ENCODE measurements at regions not wholly inside any gene's neighbourhood (a gene's known extent, or its start where the extent isn't known, plus 50 kb on each side); places are given as distances from the start of the nearest gene placed in this dataset.

GRCh38 chr2:175310813-175311504, 129.4 kb upstream of the ATP5MC3 start:
- POLR2A ChIA-PET = no interaction called here
- no peaks in the 10 kb centered on the region for H3K9me1 ChIP-seq (replicated peaks; ENCODE audit: control insufficient read depth, extremely low read depth, insufficient read depth, low read length)
- TF ChIP-seq FOS (IDR thresholded peaks at IDR 0.05; ENCODE audit: borderline replicate concordance, insufficient read depth, low read length) (no peak), JUN (IDR thresholded peaks at IDR 0.05; ENCODE audit: borderline replicate concordance, insufficient read depth, insufficient read length, low read depth) (no peak), GATA2 (IDR thresholded peaks at IDR 0.05; ENCODE audit: insufficient read depth, insufficient read length, low read depth, low read length) (no peak), CTCF (IDR thresholded peaks at IDR 0.05; ENCODE audit: extremely low read depth in 1 of 2, insufficient read depth in 1 of 2, low read depth in 1 of 2, low read length in 2 of 2) (no peak), EZH2 (IDR thresholded peaks at IDR 0.05; ENCODE audit: borderline replicate concordance, low read depth, low read length, severe bottlenecking) (no peak), POLR2AphosphoS5 (IDR thresholded peaks at IDR 0.05; ENCODE audit: insufficient read depth, low read depth, low read length) (no peak), POLR2A (IDR thresholded peaks at IDR 0.05; ENCODE audit: low read depth, low read length) (no peak), MYC (IDR thresholded peaks at IDR 0.05; ENCODE audit: low read depth, low read length) (no peak)
- TF ChIP-seq, protein P1, sequence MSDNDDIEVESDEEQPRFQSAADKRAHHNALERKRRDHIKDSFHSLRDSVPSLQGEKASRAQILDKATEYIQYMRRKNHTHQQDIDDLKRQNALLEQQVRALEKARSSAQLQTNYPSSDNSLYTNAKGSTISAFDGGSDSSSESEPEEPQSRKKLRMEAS (IDR thresholded peaks at IDR 0.05; ENCODE audit: insufficient read depth, insufficient read length) = no peak
- dilution Hi-C loops (cut with MboI; ENCODE audit: extremely low pct_ligation_motif_present, low sequenced_read_pairs) (no loop called here), intact Hi-C loops (cut with micrococcal nuclease) (loop anchor here (5.0 kb wide), 1 partner anchor 786 kb away; the partner anchor contains the start of gene HOXD12)
- H3K27me3 ChIP-seq (ENCODE audit: control insufficient read depth in 2 of 2, insufficient read depth in 2 of 2, low read length in 2 of 2) = peaks cover 0 to 11% of the 10 kb centered on the region in 2 experiments
- H3K79me2 ChIP-seq (ENCODE audit: control insufficient read depth, insufficient read depth, low read length) = no peaks in the 10 kb centered on the region
- no peaks in the 10 kb centered on the region for H3K9me3 ChIP-seq (replicated peaks; ENCODE audit: control insufficient read depth, insufficient read depth, low read length)
- no peak overlapping the region for H3K9ac ChIP-seq (replicated peaks; ENCODE audit: extremely low read depth, insufficient read depth, low read length)
- H3K27ac ChIP-seq (ENCODE audit: insufficient read depth, low read depth, low read length) = no peak overlapping the region
- CTCF ChIA-PET = interaction anchor here (0.9 kb wide), 1 partner anchor 787 kb away, joined by 3 read pairs; no protein-coding TSS in a partner anchor
- DNase-seq (ENCODE audit: low read depth, low spot score) (no peak), FAIRE-seq (no peak)
- H3K4me3 ChIP-seq (replicated peaks in 1 of 3; ENCODE audit: insufficient read depth in 1 of 3, low read depth in 1 of 3, low read length in 3 of 3) = no peak overlapping the region
- no peak overlapping the region for H2AFZ ChIP-seq (ENCODE audit: low read depth, low read length)
- BruUV-seq (replicated peaks) = no TSS peak
- no peaks in the 10 kb centered on the region for H4K20me1 ChIP-seq (replicated peaks; ENCODE audit: control insufficient read depth, extremely low read depth, insufficient read depth, low read length)
- no peaks in the 10 kb centered on the region for H3K4me1 ChIP-seq (ENCODE audit: control insufficient read depth, extremely low read depth, insufficient read depth, low read length)
- H3K4me2 ChIP-seq (ENCODE audit: insufficient read depth, low read length) = no peak overlapping the region
- H3K36me3 ChIP-seq (ENCODE audit: control insufficient read depth in 2 of 2, extremely low read depth in 1 of 2, insufficient read depth in 2 of 2, low read length in 2 of 2) = no peaks in the 10 kb centered on the region

Data from endothelial cell of umbilical vein (primary cell).